H1 (cell line): ENCODE measurements at regions not wholly inside any gene's neighbourhood (a gene's known extent, or its start where the extent isn't known, plus 50 kb on each side); places are given as distances from the start of the nearest gene placed in this dataset.

ENCODE experiments used
- CTCF ChIA-PET: fragments of 300-600 bp; sonication (Branson Sonifier 250); formaldehyde crosslinking; loops from one replicate; lab custom pipeline; 2021; ENCODE audit not compliant: partially characterized antibody; lab: Charles Lee
- POLR2A ChIA-PET: fragments of 300-600 bp; sonication (Branson Sonifier 250); formaldehyde crosslinking; loops from one replicate; lab custom pipeline; 2021; ENCODE audit warnings: inconsistent platforms; ENCODE audit not compliant: partially characterized antibody; lab: Charles Lee
- DNase-seq, 2 experiments: peaks; one replicate each; pipeline versions ENCODE4 v3.0.0 to v3.0.0-alpha.2; 2010 to 2022; ENCODE audit warnings: low spot score in 2 of 2, low read depth in 1 of 2, mixed read lengths in 1 of 2
- FAIRE-seq: peaks from 2 replicates; lab custom pipeline; 2011; peaks lifted over from hg19 to GRCh38; lab: Jason Lieb, UNC
- H2AFZ ChIP-seq: 2 replicates; pipeline ENCODE4 v1.8.1; 2012; ENCODE audit warnings: low read length, inconsistent platforms
- H2AK5ac ChIP-seq: 2 replicates; pipeline ENCODE4 v1.6.1; 2013; ENCODE audit warnings: low read depth, low read length
- H2BK120ac ChIP-seq: replicated peaks from 2 replicates; pipeline ENCODE3; 2013; ENCODE audit warnings: low read depth, low read length, inconsistent platforms
- H2BK12ac ChIP-seq: 2 replicates; pipeline ENCODE4 v1.6.1; 2013; ENCODE audit warnings: low read depth, low read length
- H2BK15ac ChIP-seq: 2 replicates; pipeline ENCODE4 v1.6.1; 2013; ENCODE audit warnings: low read length
- H2BK20ac ChIP-seq: 2 replicates; pipeline ENCODE4 v1.6.1; 2013; ENCODE audit warnings: low read length
- H2BK5ac ChIP-seq: 2 replicates; pipeline ENCODE4 v1.6.1; 2013; ENCODE audit warnings: low read depth, low read length
- H3K14ac ChIP-seq: 2 replicates; pipeline ENCODE4 v1.6.1; 2013; ENCODE audit warnings: inconsistent platforms; ENCODE audit not compliant: insufficient read length
- H3K18ac ChIP-seq: 2 replicates; pipeline ENCODE4 v1.6.1; 2013; ENCODE audit warnings: low read length; ENCODE audit errors: extremely low read depth
- H3K23ac ChIP-seq: 2 replicates; pipeline ENCODE4 v1.6.1; 2013; ENCODE audit warnings: inconsistent platforms; ENCODE audit not compliant: insufficient read length
- H3K23me2 ChIP-seq: 2 replicates; pipeline ENCODE4 v1.6.1; 2013; ENCODE audit warnings: low read depth, low read length
- H3K27ac ChIP-seq: 2 replicates; pipeline ENCODE4 v1.6.1; 2011; ENCODE audit warnings: low read depth, low read length, inconsistent platforms
- H3K27me3 ChIP-seq, 4 experiments: replicated peaks in 1 of 4; 1 replicate in 1 of 4; 2 replicates in 3 of 4; pipeline versions ENCODE4 v1.6.1 to v1.8.1; 2011 to 2013; ENCODE audit warnings: low read length in 3 of 4, mild to moderate bottlenecking in 3 of 4, inconsistent platforms in 2 of 4, mixed read lengths in 2 of 4, moderate library complexity in 1 of 4; ENCODE audit not compliant: control insufficient read depth in 3 of 4, insufficient read depth in 3 of 4; ENCODE audit errors: extremely low read depth in 1 of 4
- H3K36me3 ChIP-seq, 4 experiments: 2 replicates each; pipeline versions ENCODE4 v1.6.1 to v1.8.1; 2011 to 2013; ENCODE audit warnings: mild to moderate bottlenecking in 4 of 4, low read length in 3 of 4, moderate library complexity in 2 of 4, control low read depth in 1 of 4, inconsistent platforms in 1 of 4; ENCODE audit not compliant: insufficient read depth in 4 of 4, control insufficient read depth in 2 of 4
- H3K4ac ChIP-seq: replicated peaks from 2 replicates; pipeline ENCODE3; 2013; ENCODE audit warnings: low read length, low read depth, mixed read lengths, inconsistent platforms; ENCODE audit not compliant: insufficient read length
- H3K4me1 ChIP-seq, 4 experiments: replicated peaks in 1 of 4; 1 replicate in 1 of 4; 2 replicates in 3 of 4; pipeline versions ENCODE4 v1.6.1 to v1.8.1; 2011 to 2013; ENCODE audit warnings: low read length in 3 of 4, inconsistent platforms in 2 of 4, mixed read lengths in 1 of 4; ENCODE audit not compliant: insufficient read depth in 4 of 4, control insufficient read depth in 3 of 4
- H3K4me2 ChIP-seq, 2 experiments: 2 replicates each; pipeline versions ENCODE4 v1.6.1 to v1.8.1; 2011 to 2013; ENCODE audit warnings: low read depth in 2 of 2, low read length in 2 of 2, control low read depth in 1 of 2, inconsistent platforms in 1 of 2, mild to moderate bottlenecking in 1 of 2; ENCODE audit not compliant: insufficient read depth in 1 of 2
- H3K4me3 ChIP-seq, 4 experiments: fragments of 200-600, 300-600 bp in 1 of 4; sonication (generic), shearing (Covaris generic), sonication (Bioruptor Twin) in 1 of 4; 2 replicates each; pipeline versions ENCODE4 v1.5.1 to v1.8.1; 2011 to 2016; ENCODE audit warnings: low read length in 4 of 4, low read depth in 3 of 4, control low read depth in 2 of 4, inconsistent platforms in 2 of 4, mild to moderate bottlenecking in 2 of 4, mixed read lengths in 1 of 4, moderate library complexity in 1 of 4; ENCODE audit not compliant: insufficient read depth in 2 of 4; ENCODE audit errors: extremely low read depth in 1 of 4
- H3K56ac ChIP-seq: replicated peaks from 2 replicates; pipeline ENCODE3; 2013; ENCODE audit warnings: low read depth, mild to moderate bottlenecking, mixed read lengths, low read length, inconsistent platforms; ENCODE audit not compliant: insufficient read length
- H3K79me1 ChIP-seq: 2 replicates; pipeline ENCODE4 v1.6.1; 2013; ENCODE audit warnings: low read depth, low read length, control low read depth
- H3K79me2 ChIP-seq, 2 experiments: 2 replicates each; pipeline versions ENCODE4 v1.6.1 to v1.8.1; 2012 to 2013; ENCODE audit warnings: low read length in 2 of 2, mild to moderate bottlenecking in 2 of 2, inconsistent platforms in 1 of 2; ENCODE audit not compliant: insufficient read depth in 2 of 2, control insufficient read depth in 1 of 2
- H3K9ac ChIP-seq, 4 experiments: replicated peaks in 1 of 4; 1 replicate in 1 of 4; 2 replicates in 3 of 4; pipeline versions ENCODE4 v1.6.1 to v1.8.1; 2011 to 2013; ENCODE audit warnings: low read depth in 3 of 4, low read length in 3 of 4, control low read depth in 2 of 4, mild to moderate bottlenecking in 2 of 4, moderate library complexity in 2 of 4, inconsistent platforms in 1 of 4; ENCODE audit errors: extremely low read depth in 1 of 4
- H3K9me3 ChIP-seq, 2 experiments: 2 replicates each; pipeline versions ENCODE4 v1.6.1 to v1.8.1; 2012 to 2013; ENCODE audit warnings: mild to moderate bottlenecking in 2 of 2, moderate library complexity in 2 of 2, control low read depth in 1 of 2, inconsistent platforms in 1 of 2, low read depth in 1 of 2, low read length in 1 of 2, mixed read lengths in 1 of 2; ENCODE audit not compliant: insufficient read depth in 2 of 2
- H4K20me1 ChIP-seq, 2 experiments: replicated peaks in 1 of 2; 2 replicates each; pipeline versions ENCODE3 to v1.8.1; 2011 to 2013; ENCODE audit warnings: inconsistent platforms in 2 of 2, low read length in 2 of 2, mild to moderate bottlenecking in 1 of 2; ENCODE audit not compliant: insufficient read depth in 2 of 2, control insufficient read depth in 1 of 2
- H4K5ac ChIP-seq: 2 replicates; pipeline ENCODE4 v1.6.1; 2013; ENCODE audit warnings: low read length, low read depth, mixed read lengths, inconsistent platforms; ENCODE audit not compliant: insufficient read length
- H4K8ac ChIP-seq: 2 replicates; pipeline ENCODE4 v1.8.0; 2013; ENCODE audit warnings: mild to moderate bottlenecking, moderate library complexity, low read length, inconsistent platforms; ENCODE audit not compliant: insufficient read depth; ENCODE audit errors: extremely low read depth
- H4K91ac ChIP-seq: replicated peaks from 2 replicates; pipeline ENCODE3; 2013; ENCODE audit warnings: low read length, mixed read lengths, inconsistent platforms; ENCODE audit not compliant: insufficient read length
- ASH2L ChIP-seq: fragments of 200-600, 300-600 bp; sonication (generic); IDR thresholded peaks from one replicate; pipeline ENCODE4 v1.7.1; 2017; ENCODE audit warnings: low read length
- EZH2 ChIP-seq: fragments of 200-600 bp; sonication (generic); IDR thresholded peaks from 2 replicates; pipeline ENCODE4 v1.7.1; 2012; ENCODE audit warnings: low read depth, mild to moderate bottlenecking, moderate library complexity, low read length, inconsistent platforms; ENCODE audit not compliant: severe bottlenecking
- HDAC6 ChIP-seq: IDR thresholded peaks from one replicate; pipeline ENCODE4 v1.7.1; 2012; ENCODE audit warnings: low read depth, mild to moderate bottlenecking, inconsistent platforms, low read length, moderate library complexity
- JUN ChIP-seq: IDR thresholded peaks from 2 replicates; pipeline ENCODE4 v1.6.1; 2011; ENCODE audit warnings: low read depth, mild to moderate bottlenecking, improper control_type of control experiment, low read length
- SAP30 ChIP-seq: fragments of 300-600 bp; sonication (generic); IDR thresholded peaks from 2 replicates; pipeline ENCODE4 v1.7.1; 2012; ENCODE audit warnings: low read length, moderate library complexity, mild to moderate bottlenecking, inconsistent platforms; ENCODE audit not compliant: insufficient read depth, insufficient replicate concordance

DNA sequence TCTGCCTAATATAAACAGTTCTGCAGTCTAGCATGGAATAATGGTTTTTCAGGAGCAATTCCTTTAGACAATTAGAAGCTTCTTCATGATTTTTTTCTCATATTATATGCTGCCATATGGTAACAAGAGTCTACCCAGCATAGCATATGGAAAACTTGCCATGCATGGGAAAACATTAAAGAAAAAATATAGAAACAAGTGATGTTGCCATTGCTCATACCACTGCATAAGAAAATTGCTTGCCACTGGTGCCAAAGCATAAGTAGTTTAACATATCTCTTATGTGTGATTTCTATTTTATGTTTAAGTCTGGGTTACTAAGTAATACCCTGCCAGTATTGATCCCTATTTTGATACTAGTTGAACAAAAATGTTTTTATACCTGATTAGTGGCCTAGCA is 171.2 kb downstream of the CCDC59 start:
- H3K23me2 ChIP-seq, result no peaks in the 10 kb centered on the region
- H2AFZ ChIP-seq, result no peak overlapping the region
- no peak overlapping the region for H2BK15ac ChIP-seq
- no peak for FAIRE-seq
- H3K27ac ChIP-seq, result no peak overlapping the region
- no peaks in the 10 kb centered on the region for H4K20me1 ChIP-seq
- H2BK120ac ChIP-seq, result no peak overlapping the region
- H2BK12ac ChIP-seq, result no peak overlapping the region
- H3K36me3 ChIP-seq, result no peaks in the 10 kb centered on the region
- no peak overlapping the region for H3K4me3 ChIP-seq
- ChIA-PET CTCF (no interaction called here), POLR2A (no interaction called here)
- no peaks in the 10 kb centered on the region for H3K79me1 ChIP-seq
- H4K8ac ChIP-seq, result no peak overlapping the region
- no peak overlapping the region for H2BK20ac ChIP-seq
- no peak overlapping the region for H3K14ac ChIP-seq
- H3K4ac ChIP-seq, result no peak overlapping the region
- no peak overlapping the region for H3K4me2 ChIP-seq
- no peak overlapping the region for H3K23ac ChIP-seq
- no peak for TF ChIP-seq JUN
- TF ChIP-seq EZH2, result no peak
- TF ChIP-seq HDAC6, result no peak
- TF ChIP-seq ASH2L, result no peak
- no peak for TF ChIP-seq SAP30
- no peak overlapping the region for H4K91ac ChIP-seq
- H2AK5ac ChIP-seq, result no peak overlapping the region
- H3K4me1 ChIP-seq, result no peaks in the 10 kb centered on the region
- H3K79me2 ChIP-seq, result no peaks in the 10 kb centered on the region
- H3K27me3 ChIP-seq, result peaks cover 0 to 1% (median 0%) of the 10 kb centered on the region in 4 experiments; a peak in 1 of 7 replicates
- no peak overlapping the region for H3K56ac ChIP-seq
- H3K18ac ChIP-seq, result no peak overlapping the region
- H2BK5ac ChIP-seq, result no peak overlapping the region
- no peak overlapping the region for H3K9ac ChIP-seq
- H3K9me3 ChIP-seq, result no peaks in the 10 kb centered on the region
- no peak overlapping the region for H4K5ac ChIP-seq
- DNase-seq, result no peak
